H1 (cell line): ENCODE measurements at regions not wholly inside any gene's neighbourhood (a gene's known extent, or its start where the extent isn't known, plus 50 kb on each side); places are given as distances from the start of the nearest gene placed in this dataset.

Experiments used
- HDAC2 ChIP-seq, 2 experiments: fragments of 300-600 bp in 1 of 2; sonication (generic) in 1 of 2; IDR thresholded peaks; 2 replicates each; pipeline ENCODE4 v1.6.1; 2011 to 2012; ENCODE audit warnings: low read depth in 2 of 2, low read length in 2 of 2, mild to moderate bottlenecking in 2 of 2, moderate library complexity in 2 of 2, borderline replicate concordance in 1 of 2, inconsistent platforms in 1 of 2
- JUND ChIP-seq: IDR thresholded peaks from 2 replicates; pipeline ENCODE4 v1.6.1; 2011; ENCODE audit warnings: mild to moderate bottlenecking, improper control_type of control experiment, low read length
- KDM4A ChIP-seq: IDR thresholded peaks from one replicate; pipeline ENCODE4 v1.7.1; 2012; ENCODE audit warnings: low read depth, mild to moderate bottlenecking, moderate library complexity, low read length, inconsistent platforms; ENCODE audit not compliant: severe bottlenecking
- SIRT6 ChIP-seq: IDR thresholded peaks from one replicate; pipeline ENCODE4 v1.7.1; 2012; ENCODE audit warnings: low read length, inconsistent platforms
- SRF ChIP-seq: IDR thresholded peaks from 2 replicates; pipeline ENCODE4 v1.6.1; 2011; ENCODE audit warnings: mild to moderate bottlenecking, low read depth, low read length, moderate library complexity
- TCF12 ChIP-seq: IDR thresholded peaks from 2 replicates; pipeline ENCODE4 v1.6.1; 2011; ENCODE audit warnings: low read depth, mild to moderate bottlenecking, low read length

- TF ChIP-seq SIRT6 = no peak
- TF ChIP-seq JUND = no peak
- no peak for TF ChIP-seq HDAC2 (IDR thresholded peaks at IDR 0.05; ENCODE audit: borderline replicate concordance in 1 of 2, low read depth in 2 of 2, low read length in 2 of 2)
- no peak for TF ChIP-seq KDM4A
- no peak for TF ChIP-seq SRF
- no peak for TF ChIP-seq TCF12
These were observed 337.7 kb downstream of the HDGFL1 start (continued) for GRCh38 chr6:22907085-22907484.
